MM.1S (cell line): ENCODE measurements at regions not wholly inside any gene's neighbourhood (a gene's known extent, or its start where the extent isn't known, plus 50 kb on each side); places are given as distances from the start of the nearest gene placed in this dataset.

ENCODE experiments used
- CTCF ChIP-seq: fragments of 300-600 bp; sonication (generic); IDR thresholded peaks from 2 replicates; pipeline ENCODE4 v1.5.1; 2016; ENCODE audit warnings: antibody characterized with exemption, low read length, mixed read lengths
- EZH2 ChIP-seq: fragments of 300-600 bp; sonication (generic); optimal IDR thresholded peaks from 2 replicates; pipeline ENCODE3; 2017; ENCODE audit warnings: low read depth, mild to moderate bottlenecking, antibody characterized with exemption, low read length, mixed read lengths
- EZH2phosphoT487 ChIP-seq: fragments of 300-600 bp; sonication (generic); IDR thresholded peaks from 2 replicates; pipeline ENCODE4 v1.6.1; 2018; ENCODE audit warnings: antibody characterized with exemption, low read length

- TF ChIP-seq CTCF, result no peak
- no peak for TF ChIP-seq EZH2phosphoT487
- no peak for TF ChIP-seq EZH2
Observed at GRCh38 chr12:69123919-69124638, 115.3 kb upstream of the CPSF6 start.
